ENCODE measurements at regions not wholly inside any gene's neighbourhood (a gene's known extent, or its start where the extent isn't known, plus 50 kb on each side); places are given as distances from the start of the nearest gene placed in this dataset.

DNA sequence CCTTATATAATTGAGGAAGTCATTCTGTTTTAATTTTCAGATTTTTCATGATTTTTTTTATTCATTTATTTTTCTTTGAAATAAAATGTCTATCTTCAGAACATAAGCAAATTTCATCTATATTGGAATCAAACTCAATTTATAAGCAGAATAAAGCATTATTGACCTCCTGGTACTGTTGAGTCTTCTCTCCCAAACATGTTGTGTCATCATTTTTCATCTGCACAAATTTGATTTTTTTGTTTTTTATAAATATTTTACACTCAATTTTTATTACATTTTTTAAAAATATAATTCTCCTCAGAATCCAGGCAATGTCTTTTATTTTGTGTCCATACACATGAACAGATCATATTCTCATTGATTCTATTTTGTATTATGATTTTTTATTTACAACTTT lies 2363.9 kb downstream of the TP53TG3F start:
- no peaks in the 10 kb centered on the region for H3K79me2 ChIP-seq (ENCODE audit: control insufficient read depth, low read length)
- no peaks in the 10 kb centered on the region for H4K20me1 ChIP-seq (ENCODE audit: control insufficient read depth, insufficient read depth, low read depth, low read length)
- no peaks in the 10 kb centered on the region for H3K9me2 ChIP-seq (replicated peaks; ENCODE audit: control insufficient read depth, low read length)
- H3K27me3 ChIP-seq (ENCODE audit: control insufficient read depth, low read length): no peaks in the 10 kb centered on the region
- H3K9me3 ChIP-seq (ENCODE audit: control insufficient read depth, insufficient read depth, low read length): no peaks in the 10 kb centered on the region; the same call in 1 of the 2 replicates
- no peaks in the 10 kb centered on the region for H3F3A ChIP-seq (ENCODE audit: control insufficient read depth, insufficient read depth)
- no peaks in the 10 kb centered on the region for H3K4me1 ChIP-seq (ENCODE audit: control insufficient read depth, low read length)
- H3K36me3 ChIP-seq (ENCODE audit: control insufficient read depth, low read length): no peaks in the 10 kb centered on the region
- no peak overlapping the region for H3K4me2 ChIP-seq (ENCODE audit: low read length)
- H3K4me3 ChIP-seq (ENCODE audit: low read length): no peak overlapping the region
- H3K27ac ChIP-seq (ENCODE audit: low read depth, low read length): no peak overlapping the region
- TF ChIP-seq, protein P1, sequence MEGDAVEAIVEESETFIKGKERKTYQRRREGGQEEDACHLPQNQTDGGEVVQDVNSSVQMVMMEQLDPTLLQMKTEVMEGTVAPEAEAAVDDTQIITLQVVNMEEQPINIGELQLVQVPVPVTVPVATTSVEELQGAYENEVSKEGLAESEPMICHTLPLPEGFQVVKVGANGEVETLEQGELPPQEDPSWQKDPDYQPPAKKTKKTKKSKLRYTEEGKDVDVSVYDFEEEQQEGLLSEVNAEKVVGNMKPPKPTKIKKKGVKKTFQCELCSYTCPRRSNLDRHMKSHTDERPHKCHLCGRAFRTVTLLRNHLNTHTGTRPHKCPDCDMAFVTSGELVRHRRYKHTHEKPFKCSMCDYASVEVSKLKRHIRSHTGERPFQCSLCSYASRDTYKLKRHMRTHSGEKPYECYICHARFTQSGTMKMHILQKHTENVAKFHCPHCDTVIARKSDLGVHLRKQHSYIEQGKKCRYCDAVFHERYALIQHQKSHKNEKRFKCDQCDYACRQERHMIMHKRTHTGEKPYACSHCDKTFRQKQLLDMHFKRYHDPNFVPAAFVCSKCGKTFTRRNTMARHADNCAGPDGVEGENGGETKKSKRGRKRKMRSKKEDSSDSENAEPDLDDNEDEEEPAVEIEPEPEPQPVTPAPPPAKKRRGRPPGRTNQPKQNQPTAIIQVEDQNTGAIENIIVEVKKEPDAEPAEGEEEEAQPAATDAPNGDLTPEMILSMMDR (IDR thresholded peaks at IDR 0.05; ENCODE audit: low read depth, low read length, poor library complexity, severe bottlenecking): no peak
- no peak for TF ChIP-seq EZH2phosphoT487 (IDR thresholded peaks at IDR 0.05; ENCODE audit: borderline replicate concordance, low read length)

DNA sequence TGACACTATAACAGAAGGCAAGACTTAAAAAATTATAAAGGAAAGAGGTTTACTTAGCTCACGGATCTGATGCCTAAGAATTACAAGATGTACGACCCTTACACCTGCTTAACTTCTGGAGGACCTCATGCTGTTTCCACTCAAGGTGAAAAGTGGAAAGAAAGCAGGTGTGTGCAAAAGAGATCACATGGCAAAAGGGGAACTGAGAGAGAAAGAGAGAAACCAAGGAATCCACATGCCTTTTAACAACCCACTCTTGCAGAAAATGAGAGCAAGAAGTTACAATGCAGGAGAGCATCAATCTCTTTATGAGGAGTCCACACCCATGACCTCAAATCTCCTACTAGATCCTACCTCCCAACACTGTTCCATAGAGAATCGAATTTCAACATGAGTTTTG lies 2382.2 kb downstream of the TP53TG3F start:
- Histone ChIP-seq H3K9me2 (replicated peaks; ENCODE audit: control insufficient read depth, low read length) (no peaks in the 10 kb centered on the region), H3F3A (ENCODE audit: control insufficient read depth, insufficient read depth) (no peaks in the 10 kb centered on the region), H3K9me3 (ENCODE audit: control insufficient read depth, insufficient read depth, low read length) (peaks cover 5% of the 10 kb centered on the region; the same call in 1 of the 2 replicates), H4K20me1 (ENCODE audit: control insufficient read depth, insufficient read depth, low read depth, low read length) (no peaks in the 10 kb centered on the region), H3K79me2 (ENCODE audit: control insufficient read depth, low read length) (no peaks in the 10 kb centered on the region), H3K27ac (ENCODE audit: low read depth, low read length) (no peak overlapping the region), H3K27me3 (ENCODE audit: control insufficient read depth, low read length) (no peaks in the 10 kb centered on the region), H3K4me1 (ENCODE audit: control insufficient read depth, low read length) (no peaks in the 10 kb centered on the region), H3K4me3 (ENCODE audit: low read length) (no peak overlapping the region), H3K36me3 (ENCODE audit: control insufficient read depth, low read length) (no peaks in the 10 kb centered on the region), H3K4me2 (ENCODE audit: low read length) (no peak overlapping the region)
- TF ChIP-seq, protein P1 (IDR thresholded peaks at IDR 0.05; ENCODE audit: low read depth, low read length, poor library complexity, severe bottlenecking): no peak
- TF ChIP-seq EZH2phosphoT487 (IDR thresholded peaks at IDR 0.05; ENCODE audit: borderline replicate concordance, low read length): no peak

DNA sequence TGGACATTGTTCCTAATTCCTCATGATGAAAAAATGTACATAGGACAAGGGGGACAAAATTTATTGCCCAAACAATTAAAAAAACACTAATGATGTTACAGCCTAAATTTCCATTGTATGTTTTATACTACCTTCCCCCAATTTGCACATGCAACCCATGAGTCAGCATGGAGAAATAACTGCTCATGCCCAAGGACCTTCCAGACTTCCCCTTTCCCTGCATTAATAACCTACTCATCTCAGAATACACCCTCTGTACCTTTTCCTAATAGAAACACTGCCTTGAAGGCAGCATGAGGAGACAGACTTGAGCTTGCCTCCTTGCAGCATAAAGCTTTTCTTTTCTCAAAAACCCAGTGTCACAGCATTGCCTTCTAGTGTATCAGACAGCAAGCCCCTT lies 2402.8 kb downstream of the TP53TG3F start:
- no peak overlapping the region for H3K27ac ChIP-seq (ENCODE audit: low read depth, low read length)
- no peak for TF ChIP-seq EZH2phosphoT487 (IDR thresholded peaks at IDR 0.05; ENCODE audit: borderline replicate concordance, low read length)
- TF ChIP-seq, protein P1 (IDR thresholded peaks at IDR 0.05; ENCODE audit: low read depth, low read length, poor library complexity, severe bottlenecking): no peak
- no peak overlapping the region for H3K4me3 ChIP-seq (ENCODE audit: low read length)
- no peaks in the 10 kb centered on the region for H3K9me3 ChIP-seq (ENCODE audit: control insufficient read depth, insufficient read depth, low read length)
- no peaks in the 10 kb centered on the region for H3K9me2 ChIP-seq (replicated peaks; ENCODE audit: control insufficient read depth, low read length)
- H3F3A ChIP-seq (ENCODE audit: control insufficient read depth, insufficient read depth): no peaks in the 10 kb centered on the region
- no peaks in the 10 kb centered on the region for H3K4me1 ChIP-seq (ENCODE audit: control insufficient read depth, low read length)
- H4K20me1 ChIP-seq (ENCODE audit: control insufficient read depth, insufficient read depth, low read depth, low read length): no peaks in the 10 kb centered on the region
- H3K79me2 ChIP-seq (ENCODE audit: control insufficient read depth, low read length): no peaks in the 10 kb centered on the region
- H3K36me3 ChIP-seq (ENCODE audit: control insufficient read depth, low read length): no peaks in the 10 kb centered on the region
- no peak overlapping the region for H3K4me2 ChIP-seq (ENCODE audit: low read length)
- H3K27me3 ChIP-seq (ENCODE audit: control insufficient read depth, low read length): no peaks in the 10 kb centered on the region

All from DOHH2 (cell line).